GM23338 (cell line): ENCODE measurements at regions not wholly inside any gene's neighbourhood (a gene's known extent, or its start where the extent isn't known, plus 50 kb on each side); places are given as distances from the start of the nearest gene placed in this dataset.
"Not testable (repeated sequence)": the region's sequence is repeated elsewhere in the genome, so short reads cannot be mapped to it uniquely, and the experiment has no call there.

Experiments
- ATAC-seq: fragments of 200-7000 bp; cut with Tn5 transposase; 3 replicates; pipeline ENCODE4 v1.9.1; 2020
- DNase-seq: peaks from one replicate; pipeline ENCODE4 v3.0.0-alpha.2; 2015; ENCODE audit warnings: low spot score
- H2AFZ ChIP-seq: fragments of 200-600 bp; sonication (generic); 2 replicates; pipeline ENCODE4 v1.8.0; 2016; ENCODE audit warnings: antibody characterized with exemption, mild to moderate bottlenecking, moderate library complexity
- H3F3A ChIP-seq: fragments of 200-600 bp; sonication (generic); replicated peaks from 2 replicates; pipeline ENCODE4 v1.8.0; 2017; ENCODE audit warnings: antibody characterized with exemption, mixed run types, low read depth
- H3K27ac ChIP-seq: fragments of 200-600 bp; sonication (generic); 2 replicates; pipeline ENCODE4 v1.6.1; 2016; ENCODE audit warnings: low read depth
- H3K27me3 ChIP-seq: fragments of 200-600 bp; sonication (generic); 2 replicates; pipeline ENCODE4 v1.8.0; 2016; ENCODE audit warnings: mild to moderate bottlenecking, mixed run types, moderate library complexity; ENCODE audit not compliant: insufficient read depth
- H3K36me3 ChIP-seq: fragments of 200-600 bp; sonication (generic); 2 replicates; pipeline ENCODE4 v1.8.0; 2016; ENCODE audit warnings: mild to moderate bottlenecking; ENCODE audit not compliant: insufficient read depth
- H3K4me1 ChIP-seq: fragments of 200-600 bp; sonication (generic); 2 replicates; pipeline ENCODE4 v1.8.0; 2016; ENCODE audit warnings: mild to moderate bottlenecking, moderate library complexity; ENCODE audit not compliant: insufficient read depth
- H3K4me2 ChIP-seq: fragments of 200-600 bp; sonication (generic); 2 replicates; pipeline ENCODE4 v1.7.1; 2017; ENCODE audit warnings: mixed run types
- H3K4me3 ChIP-seq: fragments of 200-600 bp; sonication (generic); 2 replicates; pipeline ENCODE4 v1.6.1; 2016; ENCODE audit warnings: mixed run types
- H3K79me2 ChIP-seq: fragments of 200-600 bp; sonication (generic); replicated peaks from 2 replicates; pipeline ENCODE4 v1.8.0; 2017; ENCODE audit warnings: mild to moderate bottlenecking; ENCODE audit not compliant: insufficient read depth
- H3K9me2 ChIP-seq: fragments of 200-600 bp; sonication (generic); 2 replicates; pipeline ENCODE4 v1.8.0; 2017; ENCODE audit not compliant: insufficient read depth
- H4K20me1 ChIP-seq: fragments of 200-600 bp; sonication (generic); replicated peaks from 2 replicates; pipeline ENCODE4 v1.8.0; 2017; ENCODE audit warnings: mild to moderate bottlenecking; ENCODE audit not compliant: insufficient read depth
- H3K27ac Mint-ChIP-seq: 2 replicates; pipeline ENCODE4 v1.8.0; 2020; ENCODE audit warnings: inconsistent platforms, mild to moderate bottlenecking, moderate library complexity, mixed read lengths
- H3K27me3 Mint-ChIP-seq: 3 replicates; pipeline ENCODE4 v1.8.0; 2022; ENCODE audit warnings: low read depth, mild to moderate bottlenecking, moderate library complexity, mixed read lengths, inconsistent platforms; ENCODE audit not compliant: insufficient read depth, poor library complexity
- H3K36me3 Mint-ChIP-seq: 3 replicates; pipeline ENCODE4 v1.8.0; 2021; ENCODE audit warnings: low read depth, mild to moderate bottlenecking, inconsistent platforms, moderate library complexity, mixed read lengths
- H3K4me1 Mint-ChIP-seq: 3 replicates; pipeline ENCODE4 v1.8.0; 2020; ENCODE audit warnings: mild to moderate bottlenecking, inconsistent platforms, mixed read lengths
- H3K4me3 Mint-ChIP-seq: 3 replicates; pipeline ENCODE4 v1.8.0; 2021; ENCODE audit warnings: moderate library complexity, mild to moderate bottlenecking, inconsistent platforms, mixed read lengths
- H3K9me3 Mint-ChIP-seq: 3 replicates; pipeline ENCODE4 v1.8.0; 2020; ENCODE audit warnings: moderate library complexity, mild to moderate bottlenecking, inconsistent platforms, mixed read lengths
- CREB1 ChIP-seq: fragments of 250-450 bp; sonication (Bioruptor Pico); IDR thresholded peaks from 2 replicates; pipeline ENCODE4 v1.5.0; 2020; ENCODE audit warnings: low read depth, mild to moderate bottlenecking, moderate library complexity
- EZH2 ChIP-seq: fragments of 200-600 bp; sonication (generic); IDR thresholded peaks from one replicate; pipeline ENCODE4 v1.8.0; 2017; ENCODE audit warnings: antibody characterized with exemption, mild to moderate bottlenecking, low read depth; ENCODE audit not compliant: unreplicated experiment
- EZH2phosphoT487 ChIP-seq: fragments of 200-600 bp; sonication (generic); IDR thresholded peaks from one replicate; pipeline ENCODE4 v1.8.1; 2018; ENCODE audit warnings: antibody characterized with exemption; ENCODE audit not compliant: unreplicated experiment
- JUNB ChIP-seq: IDR thresholded peaks from one replicate; pipeline ENCODE4 v1.6.1; 2016; ENCODE audit warnings: antibody characterized with exemption; ENCODE audit not compliant: unreplicated experiment
- NANOG ChIP-seq: IDR thresholded peaks from 2 replicates; pipeline ENCODE4 v1.6.1; 2016; ENCODE audit warnings: antibody characterized with exemption, borderline replicate concordance
- POLR2AphosphoS5 ChIP-seq: IDR thresholded peaks from 2 replicates; pipeline ENCODE4 v1.6.1; 2016; ENCODE audit warnings: antibody characterized with exemption, low read depth
- ZNF114 ChIP-seq: fragments of 250-450 bp; sonication (Bioruptor Pico); IDR thresholded peaks from 2 replicates; pipeline ENCODE4 v1.5.0; 2020; ENCODE audit warnings: mild to moderate bottlenecking, moderate library complexity
- ZNF331 ChIP-seq: fragments of 250-450 bp; sonication (Bioruptor Pico); IDR thresholded peaks from 2 replicates; pipeline ENCODE4 v1.5.0; 2020; ENCODE audit warnings: low read depth, mild to moderate bottlenecking, moderate library complexity
- TF ChIP-seq, protein P1 (sequence below): fragments of 250-450 bp; sonication (Bioruptor Pico); IDR thresholded peaks from 2 replicates; pipeline ENCODE4 v1.5.0; 2020; ENCODE audit warnings: mild to moderate bottlenecking, moderate library complexity
- TF ChIP-seq, protein P2 (sequence below), 2 experiments: fragments of 200-600 bp in 1 of 2; sonication (generic) in 1 of 2; conservative IDR thresholded peaks; 2 replicates each; pipeline versions ENCODE4 v1.5.1 to v1.6.1; 2016 to 2017; ENCODE audit warnings: antibody characterized with exemption in 2 of 2, low read depth in 2 of 2, mild to moderate bottlenecking in 2 of 2, moderate library complexity in 1 of 2
- TF ChIP-seq, protein P3 (sequence below): IDR thresholded peaks from one replicate; pipeline ENCODE4 v1.6.1; 2018; ENCODE audit warnings: antibody characterized with exemption; ENCODE audit not compliant: unreplicated experiment
- TF ChIP-seq, protein P4 (sequence below): IDR thresholded peaks from 2 replicates; pipeline ENCODE4 v1.6.1; 2016; ENCODE audit warnings: antibody characterized with exemption

DNA sequence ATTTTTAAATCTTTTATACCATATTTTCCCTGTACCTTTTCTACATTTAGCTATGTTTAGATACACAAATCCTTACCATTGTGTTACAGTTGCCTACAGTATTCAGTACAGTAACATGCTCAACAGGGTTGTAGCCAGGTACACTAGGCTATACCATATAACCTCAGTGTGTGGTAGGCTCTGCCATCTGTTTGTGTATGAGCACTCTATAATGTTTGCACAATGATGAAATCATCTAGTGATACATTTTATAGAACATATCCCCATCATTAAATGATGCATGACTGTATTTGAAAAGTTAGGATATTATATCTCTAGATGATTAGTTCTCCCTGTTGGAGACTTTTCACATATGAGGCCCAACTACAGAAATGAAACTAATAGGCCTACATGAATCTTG, 188.6 kb downstream of the STK31 start:
- H3K27ac Mint-ChIP-seq = no peak overlapping the region
- TF ChIP-seq, protein P1, sequence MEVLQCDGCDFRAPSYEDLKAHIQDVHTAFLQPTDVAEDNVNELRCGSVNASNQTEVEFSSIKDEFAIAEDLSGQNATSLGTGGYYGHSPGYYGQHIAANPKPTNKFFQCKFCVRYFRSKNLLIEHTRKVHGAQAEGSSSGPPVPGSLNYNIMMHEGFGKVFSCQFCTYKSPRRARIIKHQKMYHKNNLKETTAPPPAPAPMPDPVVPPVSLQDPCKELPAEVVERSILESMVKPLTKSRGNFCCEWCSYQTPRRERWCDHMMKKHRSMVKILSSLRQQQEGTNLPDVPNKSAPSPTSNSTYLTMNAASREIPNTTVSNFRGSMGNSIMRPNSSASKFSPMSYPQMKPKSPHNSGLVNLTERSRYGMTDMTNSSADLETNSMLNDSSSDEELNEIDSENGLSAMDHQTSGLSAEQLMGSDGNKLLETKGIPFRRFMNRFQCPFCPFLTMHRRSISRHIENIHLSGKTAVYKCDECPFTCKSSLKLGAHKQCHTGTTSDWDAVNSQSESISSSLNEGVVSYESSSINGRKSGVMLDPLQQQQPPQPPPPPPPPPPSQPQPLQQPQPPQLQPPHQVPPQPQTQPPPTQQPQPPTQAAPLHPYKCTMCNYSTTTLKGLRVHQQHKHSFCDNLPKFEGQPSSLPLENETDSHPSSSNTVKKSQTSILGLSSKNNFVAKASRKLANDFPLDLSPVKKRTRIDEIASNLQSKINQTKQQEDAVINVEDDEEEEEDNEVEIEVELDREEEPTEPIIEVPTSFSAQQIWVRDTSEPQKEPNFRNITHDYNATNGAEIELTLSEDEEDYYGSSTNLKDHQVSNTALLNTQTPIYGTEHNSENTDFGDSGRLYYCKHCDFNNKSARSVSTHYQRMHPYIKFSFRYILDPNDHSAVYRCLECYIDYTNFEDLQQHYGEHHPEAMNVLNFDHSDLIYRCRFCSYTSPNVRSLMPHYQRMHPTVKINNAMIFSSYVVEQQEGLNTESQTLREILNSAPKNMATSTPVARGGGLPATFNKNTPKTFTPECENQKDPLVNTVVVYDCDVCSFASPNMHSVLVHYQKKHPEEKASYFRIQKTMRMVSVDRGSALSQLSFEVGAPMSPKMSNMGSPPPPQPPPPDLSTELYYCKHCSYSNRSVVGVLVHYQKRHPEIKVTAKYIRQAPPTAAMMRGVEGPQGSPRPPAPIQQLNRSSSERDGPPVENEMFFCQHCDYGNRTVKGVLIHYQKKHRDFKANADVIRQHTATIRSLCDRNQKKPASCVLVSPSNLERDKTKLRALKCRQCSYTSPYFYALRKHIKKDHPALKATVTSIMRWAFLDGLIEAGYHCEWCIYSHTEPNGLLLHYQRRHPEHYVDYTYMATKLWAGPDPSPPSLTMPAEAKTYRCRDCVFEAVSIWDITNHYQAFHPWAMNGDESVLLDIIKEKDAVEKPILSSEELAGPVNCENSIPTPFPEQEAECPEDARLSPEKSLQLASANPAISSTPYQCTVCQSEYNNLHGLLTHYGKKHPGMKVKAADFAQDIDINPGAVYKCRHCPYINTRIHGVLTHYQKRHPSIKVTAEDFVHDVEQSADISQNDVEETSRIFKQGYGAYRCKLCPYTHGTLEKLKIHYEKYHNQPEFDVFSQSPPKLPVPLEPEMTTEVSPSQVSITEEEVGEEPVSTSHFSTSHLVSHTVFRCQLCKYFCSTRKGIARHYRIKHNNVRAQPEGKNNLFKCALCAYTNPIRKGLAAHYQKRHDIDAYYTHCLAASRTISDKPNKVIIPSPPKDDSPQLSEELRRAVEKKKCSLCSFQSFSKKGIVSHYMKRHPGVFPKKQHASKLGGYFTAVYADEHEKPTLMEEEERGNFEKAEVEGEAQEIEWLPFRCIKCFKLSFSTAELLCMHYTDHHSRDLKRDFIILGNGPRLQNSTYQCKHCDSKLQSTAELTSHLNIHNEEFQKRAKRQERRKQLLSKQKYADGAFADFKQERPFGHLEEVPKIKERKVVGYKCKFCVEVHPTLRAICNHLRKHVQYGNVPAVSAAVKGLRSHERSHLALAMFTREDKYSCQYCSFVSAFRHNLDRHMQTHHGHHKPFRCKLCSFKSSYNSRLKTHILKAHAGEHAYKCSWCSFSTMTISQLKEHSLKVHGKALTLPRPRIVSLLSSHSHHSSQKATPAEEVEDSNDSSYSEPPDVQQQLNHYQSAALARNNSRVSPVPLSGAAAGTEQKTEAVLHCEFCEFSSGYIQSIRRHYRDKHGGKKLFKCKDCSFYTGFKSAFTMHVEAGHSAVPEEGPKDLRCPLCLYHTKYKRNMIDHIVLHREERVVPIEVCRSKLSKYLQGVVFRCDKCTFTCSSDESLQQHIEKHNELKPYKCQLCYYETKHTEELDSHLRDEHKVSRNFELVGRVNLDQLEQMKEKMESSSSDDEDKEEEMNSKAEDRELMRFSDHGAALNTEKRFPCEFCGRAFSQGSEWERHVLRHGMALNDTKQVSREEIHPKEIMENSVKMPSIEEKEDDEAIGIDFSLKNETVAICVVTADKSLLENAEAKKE (CRISPR knock-in tag) = no peak
- TF ChIP-seq ZNF331 (no peak), POLR2AphosphoS5 (no peak), JUNB (no peak), CREB1 (no peak), EZH2phosphoT487 (no peak), ZNF114 (no peak), EZH2 (no peak), NANOG (no peak)
- TF ChIP-seq, protein P2, sequence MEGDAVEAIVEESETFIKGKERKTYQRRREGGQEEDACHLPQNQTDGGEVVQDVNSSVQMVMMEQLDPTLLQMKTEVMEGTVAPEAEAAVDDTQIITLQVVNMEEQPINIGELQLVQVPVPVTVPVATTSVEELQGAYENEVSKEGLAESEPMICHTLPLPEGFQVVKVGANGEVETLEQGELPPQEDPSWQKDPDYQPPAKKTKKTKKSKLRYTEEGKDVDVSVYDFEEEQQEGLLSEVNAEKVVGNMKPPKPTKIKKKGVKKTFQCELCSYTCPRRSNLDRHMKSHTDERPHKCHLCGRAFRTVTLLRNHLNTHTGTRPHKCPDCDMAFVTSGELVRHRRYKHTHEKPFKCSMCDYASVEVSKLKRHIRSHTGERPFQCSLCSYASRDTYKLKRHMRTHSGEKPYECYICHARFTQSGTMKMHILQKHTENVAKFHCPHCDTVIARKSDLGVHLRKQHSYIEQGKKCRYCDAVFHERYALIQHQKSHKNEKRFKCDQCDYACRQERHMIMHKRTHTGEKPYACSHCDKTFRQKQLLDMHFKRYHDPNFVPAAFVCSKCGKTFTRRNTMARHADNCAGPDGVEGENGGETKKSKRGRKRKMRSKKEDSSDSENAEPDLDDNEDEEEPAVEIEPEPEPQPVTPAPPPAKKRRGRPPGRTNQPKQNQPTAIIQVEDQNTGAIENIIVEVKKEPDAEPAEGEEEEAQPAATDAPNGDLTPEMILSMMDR (conservative IDR thresholded peaks at IDR 0.05; ENCODE audit: low read depth in 2 of 2) = no peak
- TF ChIP-seq, protein P3, sequence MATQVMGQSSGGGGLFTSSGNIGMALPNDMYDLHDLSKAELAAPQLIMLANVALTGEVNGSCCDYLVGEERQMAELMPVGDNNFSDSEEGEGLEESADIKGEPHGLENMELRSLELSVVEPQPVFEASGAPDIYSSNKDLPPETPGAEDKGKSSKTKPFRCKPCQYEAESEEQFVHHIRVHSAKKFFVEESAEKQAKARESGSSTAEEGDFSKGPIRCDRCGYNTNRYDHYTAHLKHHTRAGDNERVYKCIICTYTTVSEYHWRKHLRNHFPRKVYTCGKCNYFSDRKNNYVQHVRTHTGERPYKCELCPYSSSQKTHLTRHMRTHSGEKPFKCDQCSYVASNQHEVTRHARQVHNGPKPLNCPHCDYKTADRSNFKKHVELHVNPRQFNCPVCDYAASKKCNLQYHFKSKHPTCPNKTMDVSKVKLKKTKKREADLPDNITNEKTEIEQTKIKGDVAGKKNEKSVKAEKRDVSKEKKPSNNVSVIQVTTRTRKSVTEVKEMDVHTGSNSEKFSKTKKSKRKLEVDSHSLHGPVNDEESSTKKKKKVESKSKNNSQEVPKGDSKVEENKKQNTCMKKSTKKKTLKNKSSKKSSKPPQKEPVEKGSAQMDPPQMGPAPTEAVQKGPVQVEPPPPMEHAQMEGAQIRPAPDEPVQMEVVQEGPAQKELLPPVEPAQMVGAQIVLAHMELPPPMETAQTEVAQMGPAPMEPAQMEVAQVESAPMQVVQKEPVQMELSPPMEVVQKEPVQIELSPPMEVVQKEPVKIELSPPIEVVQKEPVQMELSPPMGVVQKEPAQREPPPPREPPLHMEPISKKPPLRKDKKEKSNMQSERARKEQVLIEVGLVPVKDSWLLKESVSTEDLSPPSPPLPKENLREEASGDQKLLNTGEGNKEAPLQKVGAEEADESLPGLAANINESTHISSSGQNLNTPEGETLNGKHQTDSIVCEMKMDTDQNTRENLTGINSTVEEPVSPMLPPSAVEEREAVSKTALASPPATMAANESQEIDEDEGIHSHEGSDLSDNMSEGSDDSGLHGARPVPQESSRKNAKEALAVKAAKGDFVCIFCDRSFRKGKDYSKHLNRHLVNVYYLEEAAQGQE = no peak
- TF ChIP-seq, protein P4, sequence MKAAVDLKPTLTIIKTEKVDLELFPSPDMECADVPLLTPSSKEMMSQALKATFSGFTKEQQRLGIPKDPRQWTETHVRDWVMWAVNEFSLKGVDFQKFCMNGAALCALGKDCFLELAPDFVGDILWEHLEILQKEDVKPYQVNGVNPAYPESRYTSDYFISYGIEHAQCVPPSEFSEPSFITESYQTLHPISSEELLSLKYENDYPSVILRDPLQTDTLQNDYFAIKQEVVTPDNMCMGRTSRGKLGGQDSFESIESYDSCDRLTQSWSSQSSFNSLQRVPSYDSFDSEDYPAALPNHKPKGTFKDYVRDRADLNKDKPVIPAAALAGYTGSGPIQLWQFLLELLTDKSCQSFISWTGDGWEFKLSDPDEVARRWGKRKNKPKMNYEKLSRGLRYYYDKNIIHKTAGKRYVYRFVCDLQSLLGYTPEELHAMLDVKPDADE = no peak
- no peak overlapping the region for H3K27ac ChIP-seq
- H3K4me2 ChIP-seq = no peak overlapping the region
- H3F3A ChIP-seq = no peaks in the 10 kb centered on the region
- H3K36me3 ChIP-seq = no peaks in the 10 kb centered on the region
- H3K4me1 ChIP-seq = no peaks in the 10 kb centered on the region
- no peaks in the 10 kb centered on the region for H3K27me3 Mint-ChIP-seq
- no peaks in the 10 kb centered on the region for H4K20me1 ChIP-seq
- no peak for ATAC-seq
- no peak for DNase-seq
- H3K9me3 Mint-ChIP-seq = no peaks in the 10 kb centered on the region
- H3K4me3 Mint-ChIP-seq = no peak overlapping the region
- no peaks in the 10 kb centered on the region for H3K79me2 ChIP-seq
- no peaks in the 10 kb centered on the region for H3K36me3 Mint-ChIP-seq
- no peak overlapping the region for H2AFZ ChIP-seq
- no peaks in the 10 kb centered on the region for H3K27me3 ChIP-seq
- peaks cover 3% of the 10 kb centered on the region; the same call in 2 of the 3 replicates for H3K4me1 Mint-ChIP-seq
- H3K9me2 ChIP-seq = no peaks in the 10 kb centered on the region
- H3K4me3 ChIP-seq = no peak overlapping the region

DNA sequence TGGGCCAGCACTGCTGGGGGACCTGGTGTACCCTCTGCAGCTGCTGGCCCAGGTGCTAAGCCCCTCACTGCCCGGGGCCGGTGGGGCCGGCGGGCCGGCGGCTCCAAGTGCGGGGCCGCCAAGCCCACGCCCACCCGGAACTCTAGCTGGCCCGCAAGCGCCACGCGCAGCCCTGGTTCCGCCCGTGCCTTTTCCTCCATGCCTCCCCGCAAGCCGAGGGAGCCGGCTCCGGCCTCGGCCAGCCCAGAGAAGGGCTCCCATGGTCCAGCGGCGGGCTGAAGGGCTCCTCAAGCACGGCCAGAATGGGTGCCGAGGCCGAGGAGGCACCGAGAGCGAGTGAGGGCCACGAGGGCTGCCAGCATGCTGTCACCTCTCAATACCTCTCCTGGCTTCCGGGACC, 194.9 kb downstream of the STK31 start:
- DNase-seq = not testable (repeated sequence)

More for the DNA sequence above, 194.9 kb downstream of the STK31 start:
- not testable (repeated sequence) for H3K4me1 ChIP-seq, H3K4me2 ChIP-seq, ATAC-seq, H3F3A ChIP-seq, H3K27me3 ChIP-seq, H3K9me3 Mint-ChIP-seq, H3K27ac ChIP-seq, H3K4me3 Mint-ChIP-seq, H3K9me2 ChIP-seq, H3K36me3 ChIP-seq, H4K20me1 ChIP-seq, H3K79me2 ChIP-seq, H3K36me3 Mint-ChIP-seq, H3K4me1 Mint-ChIP-seq, H3K27ac Mint-ChIP-seq, H3K4me3 ChIP-seq, H3K27me3 Mint-ChIP-seq, H2AFZ ChIP-seq
